ENCODE measurements at regions not wholly inside any gene's neighbourhood (a gene's known extent, or its start where the extent isn't known, plus 50 kb on each side); places are given as distances from the start of the nearest gene placed in this dataset.

- TF ChIP-seq POLR2AphosphoS5 (IDR thresholded peaks at IDR 0.05; ENCODE audit: low read depth) = no peak
- no peak for TF ChIP-seq CTCF (IDR thresholded peaks at IDR 0.05; ENCODE audit: insufficient read depth, low read length)
These were observed 196.0 kb downstream of the MELK start for GRCh38 chr9:36768677-36769076.
